Uterus (tissue), 2 donors: ENCODE measurements at regions not wholly inside any gene's neighbourhood (a gene's known extent, or its start where the extent isn't known, plus 50 kb on each side); places are given as distances from the start of the nearest gene placed in this dataset.

ENCODE experiments used
- POLR2A ChIP-seq, 2 donors: fragments of 450-650 bp; IDR thresholded peaks; one replicate each; pipeline ENCODE4 v1.6.1; 2016; ENCODE audit warnings: antibody characterized with exemption in 2 of 2, mild to moderate bottlenecking in 1 of 2, moderate library complexity in 1 of 2
- TF ChIP-seq, protein P1 (sequence below), 4 experiments: fragments of 200-600 bp in 2 of 4; fragments of 450-650 bp in 2 of 4; sonication (generic) in 2 of 4; IDR thresholded peaks; one replicate each; pipeline ENCODE4 v1.5.1; 2016 to 2019; ENCODE audit warnings: antibody characterized with exemption in 4 of 4, mild to moderate bottlenecking in 2 of 4, moderate library complexity in 1 of 4

DNA sequence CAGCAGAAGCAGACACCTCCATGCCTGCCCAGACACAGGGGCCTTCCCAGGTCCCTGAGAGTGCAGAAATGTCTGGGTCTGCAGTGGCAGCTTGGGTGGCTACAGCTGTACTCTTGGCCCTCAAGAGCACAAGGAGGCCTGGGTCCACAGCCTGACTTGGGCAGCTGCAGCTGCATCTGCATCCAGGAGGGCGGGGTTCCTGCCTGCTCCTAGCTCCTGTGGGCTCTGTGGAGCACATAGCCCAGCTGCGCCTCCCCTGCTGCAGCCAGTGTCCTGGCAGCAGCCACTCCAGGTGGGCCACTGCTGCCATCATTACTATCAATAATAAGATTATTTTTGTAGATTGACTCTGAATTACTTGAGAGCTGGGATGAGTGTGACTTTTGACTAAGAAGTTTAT, 162.0 kb upstream of the PTCH1 start:
- TF ChIP-seq, protein P1, sequence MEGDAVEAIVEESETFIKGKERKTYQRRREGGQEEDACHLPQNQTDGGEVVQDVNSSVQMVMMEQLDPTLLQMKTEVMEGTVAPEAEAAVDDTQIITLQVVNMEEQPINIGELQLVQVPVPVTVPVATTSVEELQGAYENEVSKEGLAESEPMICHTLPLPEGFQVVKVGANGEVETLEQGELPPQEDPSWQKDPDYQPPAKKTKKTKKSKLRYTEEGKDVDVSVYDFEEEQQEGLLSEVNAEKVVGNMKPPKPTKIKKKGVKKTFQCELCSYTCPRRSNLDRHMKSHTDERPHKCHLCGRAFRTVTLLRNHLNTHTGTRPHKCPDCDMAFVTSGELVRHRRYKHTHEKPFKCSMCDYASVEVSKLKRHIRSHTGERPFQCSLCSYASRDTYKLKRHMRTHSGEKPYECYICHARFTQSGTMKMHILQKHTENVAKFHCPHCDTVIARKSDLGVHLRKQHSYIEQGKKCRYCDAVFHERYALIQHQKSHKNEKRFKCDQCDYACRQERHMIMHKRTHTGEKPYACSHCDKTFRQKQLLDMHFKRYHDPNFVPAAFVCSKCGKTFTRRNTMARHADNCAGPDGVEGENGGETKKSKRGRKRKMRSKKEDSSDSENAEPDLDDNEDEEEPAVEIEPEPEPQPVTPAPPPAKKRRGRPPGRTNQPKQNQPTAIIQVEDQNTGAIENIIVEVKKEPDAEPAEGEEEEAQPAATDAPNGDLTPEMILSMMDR (IDR thresholded peaks at IDR 0.05): no peak
- no peak for TF ChIP-seq POLR2A (IDR thresholded peaks at IDR 0.05)
